Skeletal muscle tissue (tissue), 3 donors: ENCODE measurements at regions not wholly inside any gene's neighbourhood (a gene's known extent, or its start where the extent isn't known, plus 50 kb on each side); places are given as distances from the start of the nearest gene placed in this dataset.

Source experiments
- H3K27ac ChIP-seq: one replicate; pipeline ENCODE4 v1.7.0; 2013; ENCODE audit warnings: mild to moderate bottlenecking, low read depth, low read length, inconsistent platforms
- H3K27me3 ChIP-seq, 3 donors: one replicate each; pipeline ENCODE4 v1.7.0; 2013; ENCODE audit warnings: low read length in 3 of 3; ENCODE audit not compliant: control insufficient read depth in 3 of 3, insufficient read depth in 3 of 3
- H3K36me3 ChIP-seq, 3 donors: one replicate each; pipeline ENCODE4 v1.7.0; 2013; ENCODE audit warnings: low read length in 3 of 3; ENCODE audit not compliant: control insufficient read depth in 3 of 3, insufficient read depth in 3 of 3
- H3K4me1 ChIP-seq, 3 donors: one replicate each; pipeline ENCODE4 v1.7.0; 2013; ENCODE audit warnings: low read length in 3 of 3, mild to moderate bottlenecking in 3 of 3; ENCODE audit not compliant: control insufficient read depth in 3 of 3, insufficient read depth in 3 of 3
- H3K4me3 ChIP-seq, 3 donors: one replicate each; pipeline ENCODE4 v1.7.0; 2013; ENCODE audit warnings: low read length in 3 of 3
- H3K9ac ChIP-seq, 3 donors: one replicate each; pipeline ENCODE4 v1.7.0; 2013; ENCODE audit warnings: low read length in 3 of 3, mild to moderate bottlenecking in 3 of 3, moderate library complexity in 2 of 3, low read depth in 1 of 3
- H3K9me3 ChIP-seq, 3 donors: one replicate each; pipeline ENCODE4 v1.7.0; 2013; ENCODE audit warnings: low read length in 3 of 3; ENCODE audit not compliant: control insufficient read depth in 3 of 3
- donor health status: Osteomylitis.

DNA sequence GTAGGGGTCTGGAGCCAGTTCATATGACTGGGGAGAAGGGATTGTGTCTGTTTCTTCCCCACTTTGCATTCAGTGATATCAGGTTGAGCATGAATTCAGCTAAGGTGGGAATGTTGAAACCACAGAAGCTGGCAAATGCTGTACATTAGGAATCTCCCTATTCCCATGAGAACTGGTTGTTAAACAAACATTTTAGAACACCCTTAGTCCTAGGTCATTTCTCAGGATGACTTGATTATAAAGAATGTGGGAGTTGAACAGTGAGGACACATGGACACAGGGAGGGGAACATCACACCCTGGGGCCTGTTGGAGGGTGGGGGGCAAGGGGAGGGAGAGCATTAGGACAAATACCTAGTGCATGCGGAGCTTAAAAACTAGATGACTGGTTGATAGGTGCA, 62.6 kb upstream of the LIMCH1 start:
- no peak overlapping the region for H3K27ac ChIP-seq
- H3K4me3 ChIP-seq, result no peak overlapping the region
- peaks cover 5 to 41% (median 24%) of the 10 kb centered on the region in 3 donors for H3K4me1 ChIP-seq
- no peaks in the 10 kb centered on the region for H3K36me3 ChIP-seq
- no peaks in the 10 kb centered on the region for H3K27me3 ChIP-seq
- no peaks in the 10 kb centered on the region for H3K9me3 ChIP-seq
- no peak overlapping the region for H3K9ac ChIP-seq

DNA sequence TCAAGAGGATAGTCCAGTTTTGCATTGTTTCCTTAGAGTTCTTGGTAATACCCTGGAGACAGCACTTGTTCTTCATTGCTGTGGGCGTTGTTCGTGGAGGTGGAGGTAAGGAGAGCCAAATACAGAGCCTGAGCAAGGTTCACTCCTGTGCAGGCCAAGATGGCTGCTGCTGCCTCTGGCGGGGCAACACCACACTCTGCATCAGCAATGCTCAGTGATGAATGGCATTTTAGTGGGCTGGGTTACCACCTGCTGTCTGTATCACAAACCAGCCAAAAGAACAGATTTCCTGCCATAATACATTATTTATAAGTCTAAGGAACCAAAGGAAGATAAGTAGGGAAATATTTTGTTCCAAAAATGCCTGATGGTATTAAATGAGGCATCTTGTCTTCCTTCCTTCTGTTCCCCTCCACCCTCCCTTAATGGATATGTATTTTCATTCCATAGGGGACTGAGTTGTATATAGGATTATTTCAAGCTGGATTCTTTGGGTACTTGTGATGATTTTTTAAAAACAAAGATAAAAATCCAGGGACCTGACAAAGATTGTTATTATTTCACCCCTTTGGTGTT, 61.6 kb upstream of the LIMCH1 start:
- Histone ChIP-seq H3K9ac (no peak overlapping the region), H3K27ac (no peak overlapping the region), H3K27me3 (no peaks in the 10 kb centered on the region), H3K4me1 (peaks cover 2 to 46% (median 23%) of the 10 kb centered on the region in 3 donors), H3K36me3 (no peaks in the 10 kb centered on the region), H3K4me3 (no peak overlapping the region), H3K9me3 (no peaks in the 10 kb centered on the region)

DNA sequence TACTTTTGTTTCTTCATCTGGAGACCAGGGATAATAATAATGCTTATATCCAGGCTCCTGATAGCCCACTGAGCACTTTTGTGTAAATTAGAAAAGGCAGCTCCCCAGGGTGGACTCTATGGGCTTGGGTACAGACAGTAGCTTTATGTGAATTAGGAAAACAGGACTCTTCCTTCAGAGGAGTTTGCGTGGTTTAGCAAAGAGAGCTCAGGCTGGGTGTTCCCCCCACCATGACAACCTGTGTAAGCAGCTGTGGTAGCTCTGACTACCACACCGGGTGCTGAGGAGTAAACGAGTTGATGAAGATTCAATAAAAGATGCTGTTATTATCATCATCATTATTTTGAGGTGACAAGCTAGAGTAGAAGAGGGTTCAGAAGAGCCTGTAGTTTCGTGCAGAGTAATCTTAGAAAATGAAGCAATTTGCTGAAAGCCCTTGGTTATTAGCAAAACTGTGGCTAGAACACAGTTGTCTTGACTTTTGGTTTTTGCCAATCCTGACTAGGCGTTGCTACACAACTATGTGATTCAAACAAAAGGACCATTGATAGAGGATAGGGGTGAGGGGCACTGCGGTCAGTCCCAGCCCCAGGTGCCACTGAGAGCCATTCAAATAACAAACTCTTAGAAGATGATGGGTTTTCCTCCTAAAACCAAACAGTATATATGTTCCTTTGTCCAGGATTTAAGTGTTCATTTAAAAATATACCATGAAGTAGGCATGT, 60.6 kb upstream of the LIMCH1 start:
- peaks cover 2 to 46% (median 17%) of the 10 kb centered on the region in 3 donors for H3K4me1 ChIP-seq
- H3K27me3 ChIP-seq, result no peaks in the 10 kb centered on the region
- no peak overlapping the region for H3K4me3 ChIP-seq
- H3K27ac ChIP-seq, result no peak overlapping the region
- no peak overlapping the region for H3K9ac ChIP-seq
- no peaks in the 10 kb centered on the region for H3K9me3 ChIP-seq
- no peaks in the 10 kb centered on the region for H3K36me3 ChIP-seq

DNA sequence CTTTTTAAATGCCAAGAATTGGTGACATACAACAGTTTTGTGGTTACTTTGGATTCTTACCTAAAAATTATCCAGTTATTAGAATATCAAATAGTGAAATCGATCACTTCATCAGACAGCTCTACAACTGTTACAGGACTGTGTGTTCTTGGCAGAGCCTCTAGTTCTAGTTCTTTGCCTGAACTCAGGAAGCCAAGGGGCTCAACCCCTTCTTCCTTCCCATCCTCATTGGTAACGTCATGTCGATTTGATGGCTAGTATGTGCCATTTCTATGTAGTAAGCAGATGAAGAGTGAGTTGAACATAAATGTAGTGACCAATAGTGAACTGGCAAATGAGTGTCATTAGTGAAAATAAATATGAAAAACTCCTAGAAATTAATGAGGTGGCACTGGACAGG, 59.4 kb upstream of the LIMCH1 start:
- Histone ChIP-seq H3K4me1 (peaks cover 3 to 46% (median 7%) of the 10 kb centered on the region in 3 donors), H3K36me3 (no peaks in the 10 kb centered on the region), H3K27ac (no peak overlapping the region), H3K27me3 (no peaks in the 10 kb centered on the region), H3K9ac (no peak overlapping the region), H3K9me3 (no peaks in the 10 kb centered on the region), H3K4me3 (no peak overlapping the region)

DNA sequence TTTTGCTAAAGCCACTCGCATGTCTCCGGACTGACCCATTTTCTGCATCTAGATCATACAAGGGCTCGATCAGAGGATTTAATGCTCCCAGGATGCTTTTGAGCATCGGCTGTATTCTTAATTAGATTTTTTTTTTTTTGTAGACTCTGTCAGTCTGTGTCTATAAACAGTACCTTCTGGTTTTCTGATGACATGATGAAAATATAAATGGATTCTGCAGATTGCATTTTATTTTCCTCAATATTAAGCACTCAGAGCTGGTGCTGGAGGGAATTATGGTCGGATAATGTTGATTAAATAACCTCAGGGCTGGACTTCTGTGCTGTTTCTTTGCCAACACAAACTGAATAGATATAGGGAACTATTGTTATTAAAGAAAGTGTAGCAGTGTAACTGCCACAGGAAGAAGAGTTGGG, 57.1 kb upstream of the LIMCH1 start:
- Histone ChIP-seq H3K9me3 (no peaks in the 10 kb centered on the region), H3K9ac (no peak overlapping the region), H3K4me3 (no peak overlapping the region), H3K4me1 (peaks cover 2 to 43% (median 5%) of the 10 kb centered on the region in 3 donors), H3K27me3 (no peaks in the 10 kb centered on the region), H3K36me3 (no peaks in the 10 kb centered on the region), H3K27ac (no peak overlapping the region)

DNA sequence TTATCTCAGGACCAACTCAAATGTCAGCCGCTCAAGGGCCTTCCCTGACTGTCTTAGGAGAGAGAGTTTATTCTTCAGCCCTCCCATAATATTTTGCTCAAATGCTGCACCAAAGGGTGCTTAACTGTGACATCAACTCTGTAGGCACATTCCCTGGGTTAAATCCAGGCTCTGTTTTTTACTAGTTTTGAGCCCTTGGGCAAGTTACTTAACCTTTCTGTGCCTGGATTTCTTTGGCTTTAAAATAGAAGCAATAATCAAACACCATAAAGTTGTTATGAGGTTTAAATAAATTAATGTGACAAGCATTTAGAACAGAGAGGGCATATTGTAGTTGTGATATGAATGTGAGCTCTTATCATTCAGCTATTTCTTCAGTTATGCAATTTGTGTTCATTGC, 54.2 kb upstream of the LIMCH1 start:
- Histone ChIP-seq H3K27me3 (no peaks in the 10 kb centered on the region), H3K4me3 (no peak overlapping the region), H3K27ac (no peak overlapping the region), H3K9ac (no peak overlapping the region), H3K36me3 (no peaks in the 10 kb centered on the region), H3K9me3 (no peaks in the 10 kb centered on the region), H3K4me1 (peaks cover 2 to 41% (median 5%) of the 10 kb centered on the region in 3 donors)

DNA sequence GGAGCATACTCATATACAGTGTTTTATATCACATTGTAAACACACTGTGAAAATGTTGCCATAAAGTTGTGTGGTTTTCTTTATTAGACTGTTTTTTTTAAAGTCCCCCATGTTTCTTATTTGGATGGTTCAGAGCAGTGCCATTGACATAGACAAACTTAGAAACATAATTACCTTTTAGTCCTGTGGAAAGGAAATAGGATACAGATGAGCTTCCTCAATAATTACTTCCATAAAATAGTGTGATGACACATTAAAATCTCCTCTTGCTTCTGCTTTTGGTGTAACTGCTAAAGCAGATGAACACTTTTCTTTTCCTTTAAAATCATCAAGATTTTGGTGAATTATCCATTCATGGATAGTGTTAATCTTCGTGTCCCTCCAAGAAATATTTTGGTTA, 52.9 kb upstream of the LIMCH1 start:
- no peak overlapping the region for H3K9ac ChIP-seq
- no peaks in the 10 kb centered on the region for H3K27me3 ChIP-seq
- no peak overlapping the region for H3K27ac ChIP-seq
- no peak overlapping the region for H3K4me3 ChIP-seq
- no peaks in the 10 kb centered on the region for H3K9me3 ChIP-seq
- no peaks in the 10 kb centered on the region for H3K36me3 ChIP-seq
- H3K4me1 ChIP-seq, result peaks cover 2 to 41% (median 5%) of the 10 kb centered on the region in 3 donors

DNA sequence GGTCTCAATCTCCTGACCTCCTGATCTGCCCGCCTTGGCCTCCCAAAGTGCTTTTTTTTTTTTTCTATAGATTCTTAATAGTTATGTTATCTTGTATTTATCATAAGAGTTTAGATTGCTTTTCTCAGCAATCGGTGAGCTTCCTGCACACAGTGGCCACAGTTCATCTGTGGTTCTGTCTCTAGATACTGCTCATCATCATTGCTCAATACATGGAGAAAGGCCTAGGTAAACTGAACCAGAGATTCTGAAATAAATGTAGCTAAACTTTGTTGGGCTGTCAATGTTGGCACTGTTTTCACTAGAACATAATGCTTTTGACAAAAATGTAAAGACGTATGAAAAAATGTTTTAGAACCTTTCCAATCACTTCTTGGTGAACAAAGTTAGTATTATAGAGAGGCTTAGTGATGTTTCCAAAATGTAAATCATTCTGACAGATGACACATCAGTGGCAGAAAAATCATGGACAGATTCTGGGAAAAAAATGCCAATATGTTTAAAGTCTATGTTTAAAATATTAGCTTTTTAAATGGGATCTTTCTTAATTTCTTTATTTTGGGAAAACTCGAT, 50.0 kb upstream of the LIMCH1 start:
- H3K9ac ChIP-seq, result no peak overlapping the region
- H3K36me3 ChIP-seq, result no peaks in the 10 kb centered on the region

More for the DNA sequence above, 50.0 kb upstream of the LIMCH1 start:
- no peaks in the 10 kb centered on the region for H3K9me3 ChIP-seq
- no peak overlapping the region for H3K27ac ChIP-seq
- H3K4me3 ChIP-seq, result no peak overlapping the region
- no peaks in the 10 kb centered on the region for H3K27me3 ChIP-seq
- H3K4me1 ChIP-seq, result peaks cover 0 to 19% (median 2%) of the 10 kb centered on the region in 3 donors
